GM19025 (cell line): ENCODE measurements at regions not wholly inside any gene's neighbourhood (a gene's known extent, or its start where the extent isn't known, plus 50 kb on each side); places are given as distances from the start of the nearest gene placed in this dataset.
"Not testable (repeated sequence)": the region's sequence is repeated elsewhere in the genome, so short reads cannot be mapped to it uniquely, and the experiment has no call there.

ENCODE experiments used
- ATAC-seq: cut with Tn5 transposase; IDR thresholded peaks from one replicate; pipeline ENCODE4 v1.9.1; 2021; ENCODE audit warnings: mild to moderate bottlenecking, low read depth, moderate library complexity; ENCODE audit not compliant: unreplicated experiment

GRCh38 chr11:24199461-24199860 is 297.4 kb upstream of the LUZP2 start:
- no peak for ATAC-seq

DNA sequence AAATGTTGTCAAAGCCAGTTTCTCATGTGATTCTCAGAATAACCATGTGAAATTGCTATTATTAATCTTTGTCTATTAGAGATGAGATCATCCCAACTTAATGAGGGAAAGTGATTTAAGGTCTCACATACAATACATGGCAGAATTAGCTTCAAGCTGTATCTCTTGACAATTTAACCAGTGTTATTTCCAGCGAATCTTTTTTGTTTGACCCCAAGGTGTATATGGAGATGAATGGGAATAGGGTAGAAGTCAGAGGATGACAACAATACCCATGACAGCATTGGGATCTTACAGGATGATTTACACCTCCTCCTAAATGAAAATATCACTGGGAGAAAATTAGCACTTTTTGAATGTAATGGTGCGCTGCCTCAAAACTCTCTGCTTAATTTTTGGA is 290.8 kb upstream of the LUZP2 start:
- ATAC-seq = no peak

GRCh38 chr11:24206511-24206910 is 290.3 kb upstream of the LUZP2 start:
- no peak for ATAC-seq

GRCh38 chr11:24216488-24216887 is 280.4 kb upstream of the LUZP2 start:
- ATAC-seq = no peak

- ATAC-seq = not testable (repeated sequence)
Measured at GRCh38 chr11:24217319-24217718, 279.5 kb upstream of the LUZP2 start.

- no peak for ATAC-seq
Measured at GRCh38 chr11:24225501-24225900, 271.4 kb upstream of the LUZP2 start.

GRCh38 chr11:24226606-24227005 is 270.2 kb upstream of the LUZP2 start:
- no peak for ATAC-seq

DNA sequence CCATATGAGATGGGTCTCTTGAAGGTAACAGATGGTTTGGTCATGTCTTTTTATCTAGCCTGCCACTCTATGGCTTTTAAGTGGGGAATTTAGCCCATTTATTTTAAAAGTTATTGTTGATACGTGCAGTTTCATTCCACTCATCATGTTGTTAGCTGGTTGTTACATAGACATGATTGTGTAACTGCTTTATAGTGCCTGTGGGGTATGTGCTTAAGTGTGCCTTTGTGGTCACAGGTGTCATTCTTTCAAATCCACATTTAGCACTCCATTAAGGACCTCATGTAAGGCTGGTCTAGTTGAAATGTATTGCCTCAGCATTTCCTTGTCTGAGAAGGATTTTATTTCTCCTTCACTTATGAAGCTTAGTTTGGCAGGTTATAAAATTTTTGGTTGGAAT is 263.8 kb upstream of the LUZP2 start:
- no peak for ATAC-seq

DNA sequence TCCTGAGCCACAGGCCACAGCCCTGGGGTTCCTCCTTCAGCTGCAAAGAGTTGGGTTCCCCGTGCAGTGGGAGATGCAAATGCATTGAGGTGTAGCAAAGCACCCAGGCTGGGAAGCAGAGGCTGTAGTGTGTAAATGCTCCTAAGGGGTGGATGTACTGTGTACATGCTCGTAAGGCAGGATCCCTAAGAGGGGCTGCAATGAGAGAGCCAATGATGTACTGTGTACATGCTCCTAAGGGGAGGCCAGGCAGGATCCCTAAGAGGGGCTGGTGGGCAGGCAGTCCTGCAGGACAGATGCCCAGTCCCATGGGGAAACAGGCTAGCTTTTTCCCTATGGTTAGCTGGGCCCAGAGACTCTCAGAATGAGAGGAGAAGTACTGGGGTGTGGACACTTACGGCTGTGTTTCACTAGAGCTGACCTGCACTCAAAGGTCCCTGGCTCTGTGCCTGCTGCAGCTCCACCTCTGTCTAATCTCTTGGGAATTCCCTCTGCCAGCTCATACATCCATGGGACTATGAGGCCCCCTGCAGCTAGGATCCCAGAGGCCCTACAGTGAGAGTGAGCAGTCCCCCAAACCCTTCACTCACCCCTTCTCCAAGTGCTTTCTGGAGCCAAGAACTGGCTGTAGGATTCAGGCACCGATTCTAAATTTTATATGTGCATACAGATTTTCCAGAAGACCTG is 261.9 kb upstream of the LUZP2 start:
- no peak for ATAC-seq

- no peak for ATAC-seq
Measured at GRCh38 chr11:24238771-24239645, 257.8 kb upstream of the LUZP2 start.

DNA sequence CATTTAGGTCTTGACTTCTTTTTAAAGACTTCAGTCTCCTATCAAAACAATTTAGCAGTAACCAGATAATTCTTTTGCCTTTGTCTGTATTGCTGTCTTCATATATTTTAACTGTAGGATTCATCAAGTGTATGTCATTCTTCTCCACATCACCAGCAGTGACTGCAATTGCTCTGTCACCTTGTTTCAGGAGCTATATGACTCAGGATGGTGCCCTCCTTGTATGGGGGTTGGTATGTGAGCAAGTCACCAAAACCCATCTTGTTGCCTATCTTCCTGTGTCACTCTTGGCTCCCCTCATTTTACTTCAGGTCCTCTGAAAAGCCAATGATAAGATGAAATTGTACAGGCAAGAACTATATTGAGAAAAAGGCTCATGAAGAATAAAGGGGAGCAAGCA is 256.9 kb upstream of the LUZP2 start:
- ATAC-seq = no peak

GRCh38 chr11:24240496-24241175 is 256.2 kb upstream of the LUZP2 start:
- ATAC-seq = no peak

GRCh38 chr11:24246715-24247114 is 250.1 kb upstream of the LUZP2 start:
- no peak for ATAC-seq

GRCh38 chr11:24247846-24248245 is 249.0 kb upstream of the LUZP2 start:
- no peak for ATAC-seq

DNA sequence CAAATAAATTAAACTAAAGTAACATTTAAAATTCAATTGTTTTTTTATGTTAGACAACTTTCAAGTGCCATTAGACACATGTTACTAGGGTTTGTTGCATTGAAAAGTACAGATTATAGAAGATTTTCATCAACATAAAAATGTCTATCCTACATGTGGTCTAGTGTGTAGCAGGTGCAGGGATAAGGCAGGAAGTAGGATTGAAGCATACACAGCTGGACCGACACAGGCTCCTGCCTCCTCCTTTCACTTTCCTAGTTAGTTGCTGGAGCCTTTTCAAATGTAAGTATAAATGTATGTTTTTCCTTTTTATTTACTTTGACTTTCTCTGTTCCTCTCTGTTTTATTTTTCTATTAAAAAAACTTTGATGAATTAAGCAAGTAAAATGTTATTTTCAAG is 246.9 kb upstream of the LUZP2 start:
- ATAC-seq = no peak

GRCh38 chr11:24253237-24253760 is 243.6 kb upstream of the LUZP2 start:
- no peak for ATAC-seq

GRCh38 chr11:24264868-24265267 is 232.0 kb upstream of the LUZP2 start:
- ATAC-seq = no peak

GRCh38 chr11:24267014-24267413 is 229.8 kb upstream of the LUZP2 start:
- ATAC-seq = no peak

- ATAC-seq = no peak
Measured at GRCh38 chr11:24271798-24272197, 225.1 kb upstream of the LUZP2 start.

- ATAC-seq = not testable (repeated sequence)
Measured at GRCh38 chr11:24274214-24274781, 222.6 kb upstream of the LUZP2 start.

- ATAC-seq = no peak
Measured at GRCh38 chr11:24286238-24286637, 210.6 kb upstream of the LUZP2 start.
